K562 (cell line): ENCODE measurements at regions not wholly inside any gene's neighbourhood (a gene's known extent, or its start where the extent isn't known, plus 50 kb on each side); places are given as distances from the start of the nearest gene placed in this dataset.

ENCODE experiments used
- ATAC-seq: fragments of 200-7000 bp; cut with Tn5 transposase; 3 replicates; pipeline ENCODE4 v1.9.1; 2020; ENCODE audit warnings: moderate library complexity
- BruUV-seq: library from RNA; stranded (reverse); fragments of 400-500 nt; replicated peaks from 2 replicates; lab custom pipeline; 2021; lab: Mats Ljungman, UMichigan
- CTCF ChIA-PET: fragments of 300-600 bp; formaldehyde crosslinking; extraction: SDS; loops from one replicate; lab custom pipeline; 2021; ENCODE audit warnings: low intra/inter-chr PET ratio; lab: Yijun Ruan, JAX
- POLR2A ChIA-PET: fragments of 300-600, 350-650 bp; sonication (Branson Sonifier 250); formaldehyde crosslinking; extraction: SDS; loops from one replicate; lab custom pipeline; 2021; ENCODE audit warnings: antibody characterized with exemption, inconsistent platforms; lab: Yijun Ruan, JAX
- DNase-seq, 4 experiments: peaks; one replicate each; pipeline versions ENCODE4 v3.0.0 to v3.0.0-alpha.2; 2011 to 2018; ENCODE audit warnings: low spot score in 3 of 4, mixed read lengths in 3 of 4; ENCODE audit errors: extremely low read depth in 1 of 4
- FAIRE-seq: peaks from 2 replicates; lab custom pipeline; 2011; peaks lifted over from hg19 to GRCh38; lab: Jason Lieb, UNC
- H2AFZ ChIP-seq: 2 replicates; pipeline ENCODE4 v1.6.0; 2011; ENCODE audit warnings: low read depth, low read length, control low read depth, inconsistent platforms
- H3K27ac ChIP-seq: fragments of 200-600 bp; 3 replicates; pipeline ENCODE4 v1.8.0; 2011; ENCODE audit warnings: low read depth, mild to moderate bottlenecking, control low read depth, inconsistent platforms, low read length, moderate library complexity, mixed read lengths; ENCODE audit errors: extremely low read depth
- H3K27me3 ChIP-seq, 2 experiments: fragments of 300-600 bp in 1 of 2; 2 replicates in 1 of 2; 3 replicates in 1 of 2; pipeline versions ENCODE4 v1.6.0 to v1.8.0; 2011; ENCODE audit warnings: inconsistent platforms in 2 of 2, low read length in 2 of 2, mild to moderate bottlenecking in 1 of 2, mixed read lengths in 1 of 2, moderate library complexity in 1 of 2; ENCODE audit not compliant: control insufficient read depth in 2 of 2, insufficient read depth in 2 of 2
- H3K36me3 ChIP-seq: fragments of 300-600 bp; 3 replicates; pipeline ENCODE4 v1.8.0; 2011; ENCODE audit warnings: mild to moderate bottlenecking, low read length, inconsistent platforms; ENCODE audit not compliant: control insufficient read depth, insufficient read depth
- H3K4me1 ChIP-seq, 2 experiments: fragments of 200-600 bp in 1 of 2; replicated peaks in 1 of 2; 2 replicates in 1 of 2; 3 replicates in 1 of 2; pipeline versions ENCODE4 v1.5.1 to v1.8.0; 2011; ENCODE audit warnings: inconsistent platforms in 2 of 2, low read length in 2 of 2, mild to moderate bottlenecking in 1 of 2, mixed read lengths in 1 of 2, moderate library complexity in 1 of 2; ENCODE audit not compliant: control insufficient read depth in 2 of 2, insufficient read depth in 2 of 2
- H3K4me2 ChIP-seq: 2 replicates; pipeline ENCODE4 v1.6.1; 2011; ENCODE audit warnings: low read length, control low read depth, inconsistent platforms, mixed read lengths; ENCODE audit not compliant: insufficient read depth
- H3K4me3 ChIP-seq: fragments of 200-600 bp; sonication (generic), shearing (Covaris generic); 2 replicates; pipeline ENCODE4 v1.5.1; 2016; ENCODE audit warnings: control low read depth, inconsistent platforms
- H3K79me2 ChIP-seq: fragments of 200-600 bp; 3 replicates; pipeline ENCODE4 v1.8.0; 2011; ENCODE audit warnings: low read length, inconsistent platforms; ENCODE audit not compliant: control insufficient read depth, insufficient read depth
- H3K9ac ChIP-seq, 2 experiments: 2 replicates each; pipeline versions ENCODE4 v1.6.0 to v1.6.1; 2011; ENCODE audit warnings: low read depth in 2 of 2, low read length in 2 of 2, control low read depth in 1 of 2, inconsistent platforms in 1 of 2, mild to moderate bottlenecking in 1 of 2, mixed read lengths in 1 of 2; ENCODE audit not compliant: insufficient read depth in 1 of 2
- H3K9me1 ChIP-seq: one replicate; pipeline ENCODE4 v1.6.0; 2011; ENCODE audit warnings: inconsistent platforms, mild to moderate bottlenecking, low read length, moderate library complexity; ENCODE audit not compliant: control insufficient read depth, insufficient read depth
- H3K9me3 ChIP-seq: replicated peaks from 2 replicates; pipeline ENCODE4 v1.5.1; 2011; ENCODE audit warnings: low read depth, low read length, inconsistent platforms; ENCODE audit not compliant: control insufficient read depth, insufficient read depth
- H4K20me1 ChIP-seq: replicated peaks from 2 replicates; pipeline ENCODE4 v1.6.1; 2011; ENCODE audit warnings: low read length, inconsistent platforms, mixed read lengths; ENCODE audit not compliant: control insufficient read depth, insufficient read depth
- MAZ ChIP-seq, 2 experiments: fragments of 450-650 bp in 1 of 2; sonication (generic) in 1 of 2; formaldehyde crosslinking; IDR thresholded peaks in 1 of 2; conservative IDR thresholded peaks in 1 of 2; 2 replicates each; pipeline versions ENCODE4 v1.4.0 to v1.5.0; 2020; ENCODE audit warnings: mild to moderate bottlenecking in 1 of 2, missing genetic modification reagents in 1 of 2
- TFE3 ChIP-seq: fragments of 450-650 bp; formaldehyde crosslinking; IDR thresholded peaks from 2 replicates; pipeline ENCODE4 v1.4.0; 2020; ENCODE audit warnings: mild to moderate bottlenecking, mixed read lengths
- TRIM24 ChIP-seq, 2 experiments: fragments of 450-650 bp; IDR thresholded peaks; 2 replicates each; pipeline ENCODE4 v1.6.1; 2016
- WGBS: fragments of 100-300 bp; shearing (Covaris generic); methylation state at CpG from one replicate; pipeline ENCODE4 v1.1.6; 2016; ENCODE audit warnings: low coverage, mixed read lengths; ENCODE audit not compliant: insufficient coverage; ENCODE audit errors: missing lambda C conversion rate; 5-methylcytosine and 5-hydroxymethylcytosine counted together
- in situ Hi-C: fragments of 300-500 bp; cut with MboI; formaldehyde crosslinking; loops from 4 replicates; pipeline ENCODE4 v1.15.0; 2018; ENCODE audit warnings: inconsistent platforms, mixed read lengths
- intact Hi-C: fragments of 100-400 bp; cut with micrococcal nuclease; formaldehyde crosslinking; loops from 2 replicates; pipeline ENCODE4 v1.14.2; 2022
- TF ChIP-seq, protein P1 (sequence below), 2 experiments: fragments of 450-650 bp; formaldehyde crosslinking in 1 of 2; IDR thresholded peaks; 2 replicates each; pipeline versions ENCODE4 v1.4.0 to v1.6.1; 2014 to 2020; ENCODE audit warnings: mild to moderate bottlenecking in 2 of 2, borderline replicate concordance in 1 of 2, low read depth in 1 of 2

GRCh38 chr2:145086910-145087309 lies 567.0 kb upstream of the ZEB2 start:
- Histone ChIP-seq H3K27me3 (no peaks in the 10 kb centered on the region), H3K4me3 (no peak overlapping the region), H3K9me3 (no peaks in the 10 kb centered on the region), H3K9me1 (no peaks in the 10 kb centered on the region), H3K9ac (no peak overlapping the region), H2AFZ (no peak overlapping the region), H3K4me2 (no peak overlapping the region), H3K27ac (no peak overlapping the region), H3K36me3 (no peaks in the 10 kb centered on the region), H4K20me1 (no peaks in the 10 kb centered on the region), H3K79me2 (no peaks in the 10 kb centered on the region), H3K4me1 (peaks cover 0 to 3% of the 10 kb centered on the region in 2 experiments; a peak in 1 of 5 replicates)
- POLR2A ChIA-PET = no interaction called here
- BruUV-seq = no TSS peak
- DNase-seq (no peak), ATAC-seq (no peak), FAIRE-seq (no peak)
- intact Hi-C loops = no loop called here
- TF ChIP-seq MAZ (CRISPR knock-in tag; conservative IDR thresholded peaks at IDR 0.05 in 1 of 2, IDR thresholded peaks at IDR 0.05 in 1 of 2) = no peak
- no peak for TF ChIP-seq TFE3 (CRISPR knock-in tag)
- no peak for TF ChIP-seq TRIM24 (IDR thresholded peaks at IDR 0.05)
- TF ChIP-seq, protein P1, sequence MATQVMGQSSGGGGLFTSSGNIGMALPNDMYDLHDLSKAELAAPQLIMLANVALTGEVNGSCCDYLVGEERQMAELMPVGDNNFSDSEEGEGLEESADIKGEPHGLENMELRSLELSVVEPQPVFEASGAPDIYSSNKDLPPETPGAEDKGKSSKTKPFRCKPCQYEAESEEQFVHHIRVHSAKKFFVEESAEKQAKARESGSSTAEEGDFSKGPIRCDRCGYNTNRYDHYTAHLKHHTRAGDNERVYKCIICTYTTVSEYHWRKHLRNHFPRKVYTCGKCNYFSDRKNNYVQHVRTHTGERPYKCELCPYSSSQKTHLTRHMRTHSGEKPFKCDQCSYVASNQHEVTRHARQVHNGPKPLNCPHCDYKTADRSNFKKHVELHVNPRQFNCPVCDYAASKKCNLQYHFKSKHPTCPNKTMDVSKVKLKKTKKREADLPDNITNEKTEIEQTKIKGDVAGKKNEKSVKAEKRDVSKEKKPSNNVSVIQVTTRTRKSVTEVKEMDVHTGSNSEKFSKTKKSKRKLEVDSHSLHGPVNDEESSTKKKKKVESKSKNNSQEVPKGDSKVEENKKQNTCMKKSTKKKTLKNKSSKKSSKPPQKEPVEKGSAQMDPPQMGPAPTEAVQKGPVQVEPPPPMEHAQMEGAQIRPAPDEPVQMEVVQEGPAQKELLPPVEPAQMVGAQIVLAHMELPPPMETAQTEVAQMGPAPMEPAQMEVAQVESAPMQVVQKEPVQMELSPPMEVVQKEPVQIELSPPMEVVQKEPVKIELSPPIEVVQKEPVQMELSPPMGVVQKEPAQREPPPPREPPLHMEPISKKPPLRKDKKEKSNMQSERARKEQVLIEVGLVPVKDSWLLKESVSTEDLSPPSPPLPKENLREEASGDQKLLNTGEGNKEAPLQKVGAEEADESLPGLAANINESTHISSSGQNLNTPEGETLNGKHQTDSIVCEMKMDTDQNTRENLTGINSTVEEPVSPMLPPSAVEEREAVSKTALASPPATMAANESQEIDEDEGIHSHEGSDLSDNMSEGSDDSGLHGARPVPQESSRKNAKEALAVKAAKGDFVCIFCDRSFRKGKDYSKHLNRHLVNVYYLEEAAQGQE (IDR thresholded peaks at IDR 0.05; ENCODE audit: borderline replicate concordance) = no peak
- TF ChIP-seq, protein P1 (CRISPR knock-in tag; IDR thresholded peaks at IDR 0.05; ENCODE audit: low read depth) = no peak
- WGBS = 31% methylated on average over 3 of the region's 3 CpGs
- in situ Hi-C loops = no loop called here
- CTCF ChIA-PET = no interaction called here
